Uterus (tissue), 3 donors: ENCODE measurements at regions not wholly inside any gene's neighbourhood (a gene's known extent, or its start where the extent isn't known, plus 50 kb on each side); places are given as distances from the start of the nearest gene placed in this dataset.

ENCODE experiments used
- DNase-seq, 2 donors: peaks; one replicate each; pipeline ENCODE4 v3.0.0-alpha.2; 2019 to 2020
- H3K27ac ChIP-seq, 2 donors: fragments of 200-600 bp; sonication (generic); 1 replicate in 1 of 2; 2 replicates in 1 of 2; pipeline ENCODE4 v1.5.1; 2016 to 2018
- H3K27me3 ChIP-seq, 2 donors: fragments of 200-600 bp; sonication (generic); one replicate each; pipeline ENCODE4 v1.5.1; 2018 to 2019; ENCODE audit warnings: control low read depth in 1 of 2
- H3K36me3 ChIP-seq, 2 donors: fragments of 200-600 bp; sonication (generic); one replicate each; pipeline ENCODE4 v1.5.1; 2019; ENCODE audit warnings: control low read depth in 1 of 2
- H3K4me1 ChIP-seq, 2 donors: fragments of 200-600 bp; sonication (generic); one replicate each; pipeline ENCODE4 v1.5.1; 2018 to 2019; ENCODE audit warnings: control low read depth in 1 of 2
- H3K4me3 ChIP-seq, 2 donors: fragments of 200-600 bp; sonication (generic); 1 replicate in 1 of 2; 2 replicates in 1 of 2; pipeline ENCODE4 v1.5.1; 2018 to 2019; ENCODE audit warnings: mild to moderate bottlenecking in 1 of 2
- H3K9me3 ChIP-seq, 2 donors: fragments of 200-600 bp; sonication (generic); one replicate each; pipeline ENCODE4 v1.5.1; 2019; ENCODE audit warnings: control low read depth in 1 of 2
- POLR2A ChIP-seq, 2 donors: fragments of 450-650 bp; IDR thresholded peaks; one replicate each; pipeline ENCODE4 v1.6.1; 2016; ENCODE audit warnings: antibody characterized with exemption in 2 of 2, mild to moderate bottlenecking in 1 of 2, moderate library complexity in 1 of 2
- intact Hi-C: fragments of 100-400 bp; cut with DNase I; formaldehyde crosslinking; loops from one replicate; pipeline ENCODE4 v1.15.1; 2023; ENCODE audit warnings: low total_unique reads
- TF ChIP-seq, protein P1 (sequence below), 4 experiments: fragments of 200-600 bp in 2 of 4; fragments of 450-650 bp in 2 of 4; sonication (generic) in 2 of 4; IDR thresholded peaks; one replicate each; pipeline ENCODE4 v1.5.1; 2016 to 2019; ENCODE audit warnings: antibody characterized with exemption in 4 of 4, mild to moderate bottlenecking in 2 of 4, moderate library complexity in 1 of 4
- donor health status: DM: yes; HTN: yes; CAD: no.

DNA sequence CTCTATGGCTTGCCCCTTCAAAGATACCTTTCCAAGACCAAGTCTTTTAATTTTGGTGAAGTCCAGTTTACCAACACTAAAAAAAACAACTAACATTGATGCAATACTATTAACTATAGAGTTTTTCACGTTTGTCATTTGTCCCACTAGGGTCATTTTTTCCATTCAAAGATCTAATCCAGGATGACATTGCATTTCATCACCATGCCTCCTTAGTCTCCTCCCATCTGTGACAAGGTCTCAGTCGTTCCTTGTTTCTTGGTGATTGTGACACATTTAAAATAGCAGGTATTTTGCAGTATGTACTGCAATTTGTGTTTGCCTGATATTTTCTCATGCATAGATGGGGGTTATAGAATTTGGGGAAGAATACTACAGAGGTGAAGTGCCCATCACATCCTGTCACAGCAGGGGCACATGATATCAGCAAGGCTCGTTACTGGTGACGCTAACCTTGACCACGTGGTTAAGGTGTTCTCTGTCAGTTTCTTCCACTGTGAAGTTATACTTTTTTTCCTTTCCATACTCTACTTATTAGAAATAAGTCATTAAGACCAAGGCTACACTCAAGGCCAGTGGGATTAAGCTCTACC is 799.2 kb upstream of the RAB6C start:
- TF ChIP-seq POLR2A (IDR thresholded peaks at IDR 0.05) = no peak
- TF ChIP-seq, protein P1, sequence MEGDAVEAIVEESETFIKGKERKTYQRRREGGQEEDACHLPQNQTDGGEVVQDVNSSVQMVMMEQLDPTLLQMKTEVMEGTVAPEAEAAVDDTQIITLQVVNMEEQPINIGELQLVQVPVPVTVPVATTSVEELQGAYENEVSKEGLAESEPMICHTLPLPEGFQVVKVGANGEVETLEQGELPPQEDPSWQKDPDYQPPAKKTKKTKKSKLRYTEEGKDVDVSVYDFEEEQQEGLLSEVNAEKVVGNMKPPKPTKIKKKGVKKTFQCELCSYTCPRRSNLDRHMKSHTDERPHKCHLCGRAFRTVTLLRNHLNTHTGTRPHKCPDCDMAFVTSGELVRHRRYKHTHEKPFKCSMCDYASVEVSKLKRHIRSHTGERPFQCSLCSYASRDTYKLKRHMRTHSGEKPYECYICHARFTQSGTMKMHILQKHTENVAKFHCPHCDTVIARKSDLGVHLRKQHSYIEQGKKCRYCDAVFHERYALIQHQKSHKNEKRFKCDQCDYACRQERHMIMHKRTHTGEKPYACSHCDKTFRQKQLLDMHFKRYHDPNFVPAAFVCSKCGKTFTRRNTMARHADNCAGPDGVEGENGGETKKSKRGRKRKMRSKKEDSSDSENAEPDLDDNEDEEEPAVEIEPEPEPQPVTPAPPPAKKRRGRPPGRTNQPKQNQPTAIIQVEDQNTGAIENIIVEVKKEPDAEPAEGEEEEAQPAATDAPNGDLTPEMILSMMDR (IDR thresholded peaks at IDR 0.05) = no peak
- Histone ChIP-seq H3K27me3 (no peaks in the 10 kb centered on the region), H3K4me1 (no peaks in the 10 kb centered on the region), H3K27ac (no peak overlapping the region), H3K4me3 (no peak overlapping the region), H3K9me3 (no peaks in the 10 kb centered on the region), H3K36me3 (no peaks in the 10 kb centered on the region)
- intact Hi-C loops = no loop called here
- DNase-seq = no peak

DNA sequence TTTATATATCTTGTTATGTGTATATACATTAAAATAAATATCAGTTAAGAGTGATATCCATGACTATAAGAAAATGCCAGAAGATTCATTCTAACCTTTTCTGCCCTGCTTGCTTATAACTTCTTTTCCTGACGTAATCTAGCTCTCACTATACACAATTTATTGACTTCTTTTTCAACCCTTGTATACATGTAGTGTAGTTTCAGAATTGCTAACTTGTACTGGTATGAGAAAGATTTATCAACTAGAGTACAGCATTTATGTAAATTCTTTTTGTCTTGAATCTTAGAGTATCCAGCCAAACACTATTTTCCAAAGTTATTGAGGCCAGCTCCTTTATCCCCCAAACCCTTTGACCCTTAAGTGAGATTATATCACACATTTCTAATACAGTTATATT is 798.0 kb upstream of the RAB6C start:
- TF ChIP-seq, protein P1 (IDR thresholded peaks at IDR 0.05) = no peak
- TF ChIP-seq POLR2A (IDR thresholded peaks at IDR 0.05) = no peak
- Histone ChIP-seq H3K27ac (no peak overlapping the region), H3K9me3 (no peaks in the 10 kb centered on the region), H3K4me3 (no peak overlapping the region), H3K27me3 (no peaks in the 10 kb centered on the region), H3K36me3 (no peaks in the 10 kb centered on the region), H3K4me1 (no peaks in the 10 kb centered on the region)
- intact Hi-C loops = no loop called here
- no peak for DNase-seq

DNA sequence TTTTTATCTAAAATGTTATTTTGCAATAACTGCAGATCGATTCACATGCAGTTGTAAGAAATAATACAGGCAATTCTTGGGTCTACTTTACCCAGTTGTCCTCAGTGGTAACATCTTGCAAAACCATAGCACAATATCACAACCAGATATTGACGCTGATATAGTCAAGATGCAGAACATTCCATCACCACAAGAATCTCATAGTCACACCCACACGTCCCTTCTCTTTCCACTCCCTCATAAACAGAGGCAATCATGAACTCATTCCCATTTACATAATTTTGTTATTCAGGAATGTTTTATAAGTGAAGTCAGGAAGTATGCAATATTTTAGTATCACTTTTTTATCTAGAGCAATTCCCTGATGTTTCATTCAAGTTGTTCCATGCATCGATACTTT is 797.5 kb upstream of the RAB6C start:
- no peak for DNase-seq
- Histone ChIP-seq H3K9me3 (no peaks in the 10 kb centered on the region), H3K27me3 (no peaks in the 10 kb centered on the region), H3K36me3 (no peaks in the 10 kb centered on the region), H3K4me1 (no peaks in the 10 kb centered on the region), H3K4me3 (no peak overlapping the region), H3K27ac (no peak overlapping the region)
- TF ChIP-seq, protein P1 (IDR thresholded peaks at IDR 0.05) = no peak
- TF ChIP-seq POLR2A (IDR thresholded peaks at IDR 0.05) = no peak
- intact Hi-C loops = no loop called here

DNA sequence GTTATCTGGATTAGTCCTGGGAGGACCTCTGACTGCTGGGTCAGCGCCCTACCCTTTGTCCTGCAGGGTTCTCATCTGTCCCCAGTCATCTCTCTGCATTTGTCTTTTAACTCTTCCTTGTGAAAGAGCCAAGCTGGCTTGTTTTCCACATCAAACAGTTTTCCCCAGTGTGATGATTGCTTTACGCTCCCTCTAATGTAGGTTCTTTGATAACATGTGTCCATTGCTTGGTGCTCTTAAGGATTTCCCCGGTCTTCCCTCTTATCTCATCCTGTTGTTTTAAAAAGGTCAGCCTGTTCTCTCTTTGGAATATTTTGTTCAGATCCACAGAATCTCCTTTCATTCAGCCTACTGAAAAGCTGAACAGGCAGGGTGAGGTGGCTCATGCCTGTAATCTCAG is 792.1 kb upstream of the RAB6C start:
- DNase-seq = no peak
- no peak for TF ChIP-seq POLR2A (IDR thresholded peaks at IDR 0.05)
- TF ChIP-seq, protein P1 (IDR thresholded peaks at IDR 0.05) = no peak
- H3K4me1 ChIP-seq = no peaks in the 10 kb centered on the region
- no peak overlapping the region for H3K4me3 ChIP-seq
- H3K27me3 ChIP-seq = no peaks in the 10 kb centered on the region
- intact Hi-C loops = no loop called here
- no peaks in the 10 kb centered on the region for H3K9me3 ChIP-seq
- no peaks in the 10 kb centered on the region for H3K36me3 ChIP-seq
- no peak overlapping the region for H3K27ac ChIP-seq

DNA sequence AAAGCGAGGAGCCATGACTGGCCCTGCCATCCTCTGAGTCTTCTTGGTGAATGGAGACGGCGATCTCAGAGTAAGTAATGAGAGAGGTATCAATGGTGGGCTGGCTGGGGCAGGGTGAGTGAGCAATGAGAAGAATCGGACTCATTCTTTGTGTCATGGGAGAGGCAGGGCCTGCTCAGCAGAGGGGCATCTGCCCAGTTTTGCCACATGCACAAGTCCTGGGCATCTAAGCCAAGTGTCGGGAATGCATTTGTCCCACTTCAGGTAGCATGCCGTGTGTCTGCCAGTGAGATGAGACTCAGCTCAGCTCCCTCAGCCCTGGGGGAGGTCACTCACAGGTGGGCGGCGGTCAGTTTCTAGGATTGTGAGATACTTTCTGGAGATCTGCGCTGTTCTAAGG is 791.0 kb upstream of the RAB6C start:
- Histone ChIP-seq H3K4me3 (no peak overlapping the region), H3K36me3 (no peaks in the 10 kb centered on the region), H3K27ac (no peak overlapping the region), H3K9me3 (no peaks in the 10 kb centered on the region), H3K4me1 (no peaks in the 10 kb centered on the region), H3K27me3 (no peaks in the 10 kb centered on the region)
- DNase-seq = no peak
- intact Hi-C loops = no loop called here
- TF ChIP-seq, protein P1 (IDR thresholded peaks at IDR 0.05) = no peak
- TF ChIP-seq POLR2A (IDR thresholded peaks at IDR 0.05) = no peak
